Spleen (tissue), 11 donors: ENCODE measurements at regions not wholly inside any gene's neighbourhood (a gene's known extent, or its start where the extent isn't known, plus 50 kb on each side); places are given as distances from the start of the nearest gene placed in this dataset.

Source experiments
- DNase-seq: peaks from one replicate; pipeline ENCODE4 v3.0.0-alpha.2; 2020
- H3K27ac ChIP-seq, 8 donors: fragments of 200-600 bp; sonication (generic) in 7 of 8; 1 replicate in 4 of 8; 2 replicates in 4 of 8; pipeline versions ENCODE4 v1.5.0 to v1.8.0; 2016 to 2021; ENCODE audit warnings: inconsistent platforms in 4 of 8, mild to moderate bottlenecking in 4 of 8, moderate library complexity in 1 of 8
- H3K27me3 ChIP-seq, 7 donors: fragments of 200-600 bp; sonication (generic) in 6 of 7; replicated peaks in 1 of 7; 1 replicate in 4 of 7; 2 replicates in 3 of 7; pipeline versions ENCODE4 v1.5.0 to v1.8.0; 2016 to 2021; ENCODE audit warnings: inconsistent platforms in 3 of 7, mild to moderate bottlenecking in 1 of 7
- H3K36me3 ChIP-seq, 6 donors: fragments of 200-600 bp; sonication (generic) in 5 of 6; 1 replicate in 4 of 6; 2 replicates in 2 of 6; pipeline versions ENCODE4 v1.5.0 to v1.8.0; 2016 to 2021; ENCODE audit warnings: inconsistent platforms in 2 of 6
- H3K4me1 ChIP-seq, 6 donors: fragments of 200-600 bp; sonication (generic) in 5 of 6; 1 replicate in 3 of 6; 2 replicates in 3 of 6; pipeline versions ENCODE4 v1.5.0 to v1.8.0; 2016 to 2021; ENCODE audit warnings: inconsistent platforms in 3 of 6
- H3K4me3 ChIP-seq, 8 donors: fragments of 200-600 bp; sonication (generic) in 7 of 8; 1 replicate in 4 of 8; 2 replicates in 4 of 8; pipeline versions ENCODE4 v1.5.0 to v1.8.0; 2016 to 2021; ENCODE audit warnings: inconsistent platforms in 4 of 8, mild to moderate bottlenecking in 4 of 8, moderate library complexity in 2 of 8
- H3K9me3 ChIP-seq, 8 donors: fragments of 200-600 bp; sonication (generic) in 7 of 8; 1 replicate in 4 of 8; 2 replicates in 4 of 8; pipeline versions ENCODE4 v1.5.0 to v1.8.0; 2016 to 2021; ENCODE audit warnings: inconsistent platforms in 4 of 8
- CTCF ChIP-seq, 11 experiments: fragments of 200-600 bp in 7 of 11; fragments of 450-650 bp in 4 of 11; sonication (generic) in 4 of 11; IDR thresholded peaks in 8 of 11; conservative IDR thresholded peaks in 3 of 11; 1 replicate in 7 of 11; 2 replicates in 4 of 11; pipeline versions ENCODE4 v1.4.0 to v1.8.0; 2016 to 2021; ENCODE audit warnings: antibody characterized with exemption in 11 of 11, inconsistent platforms in 4 of 11, mild to moderate bottlenecking in 1 of 11
- POLR2A ChIP-seq, 3 donors: fragments of 450-650 bp; IDR thresholded peaks; one replicate each; pipeline ENCODE4 v1.5.1; 2017; ENCODE audit warnings: antibody characterized with exemption in 3 of 3, mild to moderate bottlenecking in 1 of 3
- POLR2AphosphoS5 ChIP-seq, 3 donors: sonication (generic); formaldehyde crosslinking; IDR thresholded peaks; one replicate each; pipeline ENCODE4 v1.5.1; 2017; ENCODE audit warnings: antibody characterized with exemption in 3 of 3
- WGBS, 5 donors: extraction: QIAGEN DNeasy Blood & Tissue Kit in 3 of 5; methylation state at CpG; one replicate each; pipeline versions ENCODE4 v1.1.5 to v1.1.7; 2013 to 2018; 5-methylcytosine and 5-hydroxymethylcytosine counted together
- intact Hi-C: fragments of 100-400 bp; cut with DNase I; formaldehyde crosslinking; loops from one replicate; pipeline ENCODE4 v1.15.0; 2023; ENCODE audit warnings: low total_unique reads
- donor health status: healthy with polysubstance abuse.
- donor health status: DM: no; HTN: no; CAD: no; lungs with moderate emphysema.
- donor health status: DM: no; HTN: no; CAD: no.
- donor health status: Bipolar disorder and iron deficiency.
- donor health status: healthy.
- donor health status: DM: no; HTN: no; CAD: no.
- donor health status: DM: yes; HTN: yes; CAD: no.

GRCh38 chr2:56714400-56714799 lies 530.6 kb downstream of the CCDC85A start:
- TF ChIP-seq POLR2AphosphoS5 (IDR thresholded peaks at IDR 0.05), result no peak
- no peak for TF ChIP-seq POLR2A (IDR thresholded peaks at IDR 0.05)
- TF ChIP-seq CTCF (IDR thresholded peaks at IDR 0.05 in 8 of 11, conservative IDR thresholded peaks at IDR 0.05 in 3 of 11), result no peak
- DNase-seq, result no peak
- no peaks in the 10 kb centered on the region for H3K4me1 ChIP-seq
- intact Hi-C loops, result no loop called here
- no peak overlapping the region for H3K27ac ChIP-seq
- WGBS, 5 donors, result 70 to 82% (median 75%) methylated on average over 7 of the region's 7 CpGs
- peaks cover 0 to 15% (median 4%) of the 10 kb centered on the region in 8 donors for H3K9me3 ChIP-seq
- H3K36me3 ChIP-seq, result no peaks in the 10 kb centered on the region
- H3K27me3 ChIP-seq, result no peaks in the 10 kb centered on the region
- no peak overlapping the region for H3K4me3 ChIP-seq

- Histone ChIP-seq H3K36me3 (no peaks in the 10 kb centered on the region), H3K27me3 (no peaks in the 10 kb centered on the region), H3K4me3 (no peak overlapping the region), H3K27ac (no peak overlapping the region), H3K4me1 (no peaks in the 10 kb centered on the region), H3K9me3 (peaks cover 0 to 21% (median 7%) of the 10 kb centered on the region in 8 donors)
- 54 to 63% (median 58%) methylated on average over 3 of the region's 3 CpGs for WGBS, 5 donors
- TF ChIP-seq POLR2AphosphoS5 (IDR thresholded peaks at IDR 0.05), result no peak
- TF ChIP-seq POLR2A (IDR thresholded peaks at IDR 0.05), result no peak
- no peak for TF ChIP-seq CTCF (IDR thresholded peaks at IDR 0.05 in 8 of 11, conservative IDR thresholded peaks at IDR 0.05 in 3 of 11)
- intact Hi-C loops, result no loop called here
- DNase-seq, result no peak
Measured at GRCh38 chr2:56715683-56716082, 531.9 kb downstream of the CCDC85A start.

GRCh38 chr2:56718413-56718812 lies 534.6 kb downstream of the CCDC85A start:
- Histone ChIP-seq H3K4me3 (no peak overlapping the region), H3K36me3 (no peaks in the 10 kb centered on the region), H3K27me3 (no peaks in the 10 kb centered on the region), H3K4me1 (no peaks in the 10 kb centered on the region), H3K9me3 (peaks cover 0 to 28% (median 14%) of the 10 kb centered on the region in 8 donors), H3K27ac (no peak overlapping the region)
- no peak for DNase-seq
- TF ChIP-seq CTCF (IDR thresholded peaks at IDR 0.05 in 8 of 11, conservative IDR thresholded peaks at IDR 0.05 in 3 of 11), result no peak
- 83 to 92% (median 85%) methylated on average over 4 of the region's 4 CpGs for WGBS, 5 donors
- intact Hi-C loops, result no loop called here

GRCh38 chr2:56729212-56729611 lies 545.4 kb downstream of the CCDC85A start:
- Histone ChIP-seq H3K36me3 (no peaks in the 10 kb centered on the region), H3K4me1 (no peaks in the 10 kb centered on the region), H3K9me3 (peaks cover 0 to 42% (median 32%) of the 10 kb centered on the region in 8 donors), H3K4me3 (no peak overlapping the region), H3K27me3 (no peaks in the 10 kb centered on the region), H3K27ac (no peak overlapping the region)
- intact Hi-C loops, result no loop called here
- 52 to 79% (median 70%) methylated on average over 1 of the region's 1 CpG for WGBS, 5 donors
- TF ChIP-seq POLR2A (IDR thresholded peaks at IDR 0.05) (no peak), POLR2AphosphoS5 (IDR thresholded peaks at IDR 0.05) (no peak), CTCF (IDR thresholded peaks at IDR 0.05 in 8 of 11, conservative IDR thresholded peaks at IDR 0.05 in 3 of 11) (no peak)
- no peak for DNase-seq
